H7 (cell line): ENCODE measurements at regions not wholly inside any gene's neighbourhood (a gene's known extent, or its start where the extent isn't known, plus 50 kb on each side); places are given as distances from the start of the nearest gene placed in this dataset.

Source experiments
- DNase-seq: peaks from one replicate; pipeline ENCODE4 v3.0.0; 2012
- H3K27me3 ChIP-seq: 2 replicates; pipeline ENCODE4 v1.6.0; 2011; ENCODE audit warnings: mild to moderate bottlenecking, low read length; ENCODE audit not compliant: control insufficient read depth, insufficient read depth
- H3K36me3 ChIP-seq: replicated peaks from 2 replicates; pipeline ENCODE4 v1.5.1; 2011; ENCODE audit warnings: low read length; ENCODE audit not compliant: control insufficient read depth, insufficient read depth
- H3K4me3 ChIP-seq: 2 replicates; pipeline ENCODE4 v1.5.1; 2011; ENCODE audit warnings: low read depth, mild to moderate bottlenecking, control low read depth, low read length, moderate library complexity; ENCODE audit not compliant: insufficient read depth

GRCh38 chr4:62133977-62134376, 933.9 kb downstream of the ADGRL3 start:
- no peaks in the 10 kb centered on the region for H3K27me3 ChIP-seq
- no peaks in the 10 kb centered on the region for H3K36me3 ChIP-seq
- H3K4me3 ChIP-seq = no peak overlapping the region
- no peak for DNase-seq

- H3K36me3 ChIP-seq = no peaks in the 10 kb centered on the region
- no peak for DNase-seq
- H3K27me3 ChIP-seq = no peaks in the 10 kb centered on the region
- no peak overlapping the region for H3K4me3 ChIP-seq
These were observed 933.2 kb downstream of the ADGRL3 start for GRCh38 chr4:62133101-62133897.

GRCh38 chr4:62131049-62131448, 930.9 kb downstream of the ADGRL3 start:
- Histone ChIP-seq H3K4me3 (no peak overlapping the region), H3K27me3 (no peaks in the 10 kb centered on the region), H3K36me3 (no peaks in the 10 kb centered on the region)
- DNase-seq = no peak

DNA sequence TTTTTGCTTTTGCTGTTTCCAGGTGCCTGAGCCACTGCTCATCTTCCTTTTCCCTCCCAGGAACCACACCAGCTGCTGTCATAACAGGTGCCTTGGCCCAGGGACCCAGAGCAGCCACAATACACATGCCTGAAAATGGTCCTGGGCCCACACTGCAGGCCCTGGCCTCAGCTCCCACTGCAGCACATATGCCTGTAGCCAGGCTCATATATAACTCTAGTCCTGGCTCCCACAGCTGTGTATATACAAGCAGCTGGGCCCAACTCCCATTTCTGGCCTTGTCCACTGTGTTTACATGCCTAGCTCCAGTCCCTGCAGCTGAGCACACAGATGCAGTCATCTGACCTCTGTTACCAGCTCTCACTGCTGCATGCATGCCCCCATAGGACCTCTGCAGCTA, 930.5 kb downstream of the ADGRL3 start:
- Histone ChIP-seq H3K4me3 (no peak overlapping the region), H3K36me3 (no peaks in the 10 kb centered on the region), H3K27me3 (no peaks in the 10 kb centered on the region)
- DNase-seq = no peak

GRCh38 chr4:62130230-62130629, 930.1 kb downstream of the ADGRL3 start:
- H3K4me3 ChIP-seq = no peak overlapping the region
- no peaks in the 10 kb centered on the region for H3K27me3 ChIP-seq
- no peaks in the 10 kb centered on the region for H3K36me3 ChIP-seq
- DNase-seq = no peak
